GM23248 (cell line): ENCODE measurements at regions not wholly inside any gene's neighbourhood (a gene's known extent, or its start where the extent isn't known, plus 50 kb on each side); places are given as distances from the start of the nearest gene placed in this dataset.

ENCODE experiments used
- DNase-seq: peaks from one replicate; pipeline ENCODE4 v3.0.0-alpha.2; 2015
- H2AFZ ChIP-seq: fragments of 200-600 bp; sonication (generic); 2 replicates; pipeline ENCODE4 v1.6.1; 2016; ENCODE audit warnings: antibody characterized with exemption
- H3F3A ChIP-seq: fragments of 200-600 bp; sonication (generic); 2 replicates; pipeline ENCODE4 v1.6.1; 2016; ENCODE audit warnings: mild to moderate bottlenecking, antibody characterized with exemption, mixed run types; ENCODE audit not compliant: insufficient read depth
- H3K27ac ChIP-seq: fragments of 200-600 bp; sonication (generic); 2 replicates; pipeline ENCODE4 v1.5.1; 2016; ENCODE audit warnings: mild to moderate bottlenecking
- H3K27me3 ChIP-seq: fragments of 200-600 bp; sonication (generic); replicated peaks from 2 replicates; pipeline ENCODE4 v1.6.1; 2016; ENCODE audit warnings: mild to moderate bottlenecking; ENCODE audit not compliant: insufficient read depth
- H3K36me3 ChIP-seq: fragments of 200-600 bp; sonication (generic); 2 replicates; pipeline ENCODE4 v1.6.1; 2016; ENCODE audit warnings: low read depth, mild to moderate bottlenecking
- H3K4me1 ChIP-seq: fragments of 200-600 bp; sonication (generic); 2 replicates; pipeline ENCODE4 v1.6.1; 2016; ENCODE audit warnings: mild to moderate bottlenecking; ENCODE audit not compliant: insufficient read depth
- H3K4me2 ChIP-seq: fragments of 200-600 bp; sonication (generic); one replicate; pipeline ENCODE4 v1.6.1; 2016; ENCODE audit warnings: mild to moderate bottlenecking; ENCODE audit not compliant: unreplicated experiment
- H3K4me3 ChIP-seq: fragments of 200-600 bp; sonication (generic); 2 replicates; pipeline ENCODE4 v1.5.1; 2016; ENCODE audit warnings: mild to moderate bottlenecking
- H3K79me2 ChIP-seq: fragments of 200-600 bp; sonication (generic); 2 replicates; pipeline ENCODE4 v1.6.1; 2016; ENCODE audit warnings: mild to moderate bottlenecking; ENCODE audit not compliant: insufficient read depth
- H3K9ac ChIP-seq: fragments of 200-600 bp; sonication (generic); 2 replicates; pipeline ENCODE4 v1.6.1; 2016; ENCODE audit warnings: mild to moderate bottlenecking
- H3K9me2 ChIP-seq: fragments of 200-600 bp; sonication (generic); 2 replicates; pipeline ENCODE4 v1.6.1; 2016; ENCODE audit warnings: mixed run types, mild to moderate bottlenecking, moderate library complexity; ENCODE audit not compliant: insufficient read depth
- H3K9me3 ChIP-seq: fragments of 200-600 bp; sonication (generic); one replicate; pipeline ENCODE4 v1.6.1; 2017; ENCODE audit warnings: low read depth
- H4K20me1 ChIP-seq: fragments of 200-600 bp; sonication (generic); 2 replicates; pipeline ENCODE4 v1.6.0; 2016; ENCODE audit not compliant: insufficient read depth
- EZH2 ChIP-seq: fragments of 200-600 bp; sonication (generic); IDR thresholded peaks from 2 replicates; pipeline ENCODE4 v1.6.1; 2018; ENCODE audit warnings: antibody characterized with exemption, mild to moderate bottlenecking; ENCODE audit not compliant: insufficient read depth, poor library complexity, severe bottlenecking
- EZH2phosphoT487 ChIP-seq: fragments of 200-600 bp; sonication (generic); IDR thresholded peaks from 2 replicates; pipeline ENCODE4 v1.6.1; 2018; ENCODE audit warnings: antibody characterized with exemption, moderate library complexity, mild to moderate bottlenecking, low read depth; ENCODE audit not compliant: insufficient read depth
- WGBS, 2 experiments: methylation state at CpG; one replicate each; pipeline ENCODE4 v1.1.6; 2015 to 2017; ENCODE audit warnings: low lambda C conversion rate in 2 of 2, low coverage in 1 of 2; ENCODE audit errors: missing lambda C conversion rate in 2 of 2; 5-methylcytosine and 5-hydroxymethylcytosine counted together
- in situ Hi-C: fragments of 300-500 bp; cut with MboI; formaldehyde crosslinking; loops from 2 replicates; pipeline ENCODE4 v1.15.0; 2020

DNA sequence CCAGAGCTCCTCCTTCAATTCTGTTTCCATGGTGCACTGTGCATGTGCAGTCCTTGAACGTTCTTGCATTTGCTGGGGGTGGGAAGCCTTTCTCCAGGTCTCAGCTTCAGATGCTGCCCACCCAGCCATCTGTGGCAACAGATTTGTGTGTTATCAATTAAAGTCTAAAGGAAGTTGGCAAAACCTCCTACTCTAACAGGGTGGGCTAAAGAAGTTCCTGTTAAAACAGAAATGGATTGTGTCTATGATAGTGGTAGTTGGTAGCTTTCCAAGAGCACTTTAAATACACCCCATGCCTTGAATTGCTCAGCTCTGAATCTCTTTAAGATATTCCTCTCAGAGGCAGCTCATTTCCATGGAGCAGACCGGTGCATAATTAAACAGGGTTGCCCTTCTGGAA, 488.0 kb upstream of the SUCLG2 start:
- Histone ChIP-seq H3K4me3 (no peak overlapping the region), H3K27me3 (no peaks in the 10 kb centered on the region), H4K20me1 (no peaks in the 10 kb centered on the region), H3K27ac (no peak overlapping the region), H3F3A (no peaks in the 10 kb centered on the region), H3K4me2 (no peak overlapping the region), H3K36me3 (no peaks in the 10 kb centered on the region), H3K4me1 (no peaks in the 10 kb centered on the region), H3K9me3 (no peaks in the 10 kb centered on the region), H3K9ac (no peak overlapping the region), H3K9me2 (no peaks in the 10 kb centered on the region), H3K79me2 (no peaks in the 10 kb centered on the region), H2AFZ (no peak overlapping the region)
- 0% methylated on average over 2 of the region's 2 CpGs for WGBS, 2 experiments
- DNase-seq = no peak
- in situ Hi-C loops = no loop called here
- no peak for TF ChIP-seq EZH2
- no peak for TF ChIP-seq EZH2phosphoT487

DNA sequence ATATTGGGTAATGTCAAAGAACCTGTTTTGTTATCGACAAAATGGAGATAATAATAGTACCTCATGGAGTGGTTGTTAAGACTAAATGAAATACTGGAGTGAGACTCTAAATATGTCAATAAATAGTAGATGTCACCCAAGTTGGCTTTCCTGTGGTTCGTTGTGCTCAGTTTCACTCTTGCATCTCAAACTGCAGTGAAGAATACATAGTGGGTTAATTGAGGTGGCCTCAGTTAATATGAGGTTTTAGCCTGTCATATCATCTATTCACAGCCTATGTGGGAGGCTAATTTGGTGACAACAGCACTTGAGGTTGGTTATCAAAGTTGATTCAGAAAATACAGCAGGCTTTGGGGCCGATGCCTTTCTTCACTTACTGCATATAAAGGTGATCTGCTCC, 485.5 kb upstream of the SUCLG2 start:
- no peaks in the 10 kb centered on the region for H4K20me1 ChIP-seq
- H3K36me3 ChIP-seq = no peaks in the 10 kb centered on the region
- in situ Hi-C loops = no loop called here
- no peaks in the 10 kb centered on the region for H3K9me2 ChIP-seq
- H3K27me3 ChIP-seq = no peaks in the 10 kb centered on the region
- WGBS, 2 experiments = 14 to 16% methylated on average over 3 of the region's 3 CpGs
- no peak for DNase-seq
- H3K79me2 ChIP-seq = no peaks in the 10 kb centered on the region
- H3K4me2 ChIP-seq = no peak overlapping the region
- H3K27ac ChIP-seq = no peak overlapping the region
- H3K9ac ChIP-seq = no peak overlapping the region
- no peaks in the 10 kb centered on the region for H3K4me1 ChIP-seq
- no peak overlapping the region for H2AFZ ChIP-seq
- no peaks in the 10 kb centered on the region for H3K9me3 ChIP-seq
- no peaks in the 10 kb centered on the region for H3F3A ChIP-seq
- no peak for TF ChIP-seq EZH2
- no peak for TF ChIP-seq EZH2phosphoT487
- no peak overlapping the region for H3K4me3 ChIP-seq

DNA sequence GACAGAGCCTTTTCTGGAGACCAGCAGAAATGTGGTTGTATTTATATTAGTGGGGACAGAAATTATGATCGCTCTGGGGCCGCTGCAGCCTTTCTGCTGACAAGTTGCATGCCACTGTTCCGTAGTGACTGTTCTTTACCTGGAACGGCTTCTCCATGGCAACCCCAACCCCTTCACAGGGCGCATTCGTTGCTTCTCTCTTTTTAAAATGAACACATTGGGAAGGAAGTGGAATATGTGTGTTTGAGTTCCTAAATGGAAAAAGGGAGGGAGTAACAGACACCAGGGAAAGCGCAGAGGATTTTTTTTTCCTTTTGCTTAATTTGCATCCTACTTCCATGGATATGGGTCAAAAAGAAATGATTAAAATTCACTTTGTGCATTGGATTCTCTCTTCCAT, 482.0 kb upstream of the SUCLG2 start:
- no peak overlapping the region for H2AFZ ChIP-seq
- H3K79me2 ChIP-seq = no peaks in the 10 kb centered on the region
- DNase-seq = no peak
- TF ChIP-seq EZH2 (no peak), EZH2phosphoT487 (no peak)
- no peaks in the 10 kb centered on the region for H3K27me3 ChIP-seq
- H3F3A ChIP-seq = no peaks in the 10 kb centered on the region
- no peaks in the 10 kb centered on the region for H3K9me3 ChIP-seq
- H3K4me2 ChIP-seq = no peak overlapping the region
- H3K36me3 ChIP-seq = no peaks in the 10 kb centered on the region
- no peak overlapping the region for H3K27ac ChIP-seq
- H3K9ac ChIP-seq = no peak overlapping the region
- WGBS, 2 experiments = 10 to 11% methylated on average over 7 of the region's 7 CpGs
- no peaks in the 10 kb centered on the region for H3K4me1 ChIP-seq
- H4K20me1 ChIP-seq = no peaks in the 10 kb centered on the region
- H3K9me2 ChIP-seq = no peaks in the 10 kb centered on the region
- no peak overlapping the region for H3K4me3 ChIP-seq
- in situ Hi-C loops = no loop called here

DNA sequence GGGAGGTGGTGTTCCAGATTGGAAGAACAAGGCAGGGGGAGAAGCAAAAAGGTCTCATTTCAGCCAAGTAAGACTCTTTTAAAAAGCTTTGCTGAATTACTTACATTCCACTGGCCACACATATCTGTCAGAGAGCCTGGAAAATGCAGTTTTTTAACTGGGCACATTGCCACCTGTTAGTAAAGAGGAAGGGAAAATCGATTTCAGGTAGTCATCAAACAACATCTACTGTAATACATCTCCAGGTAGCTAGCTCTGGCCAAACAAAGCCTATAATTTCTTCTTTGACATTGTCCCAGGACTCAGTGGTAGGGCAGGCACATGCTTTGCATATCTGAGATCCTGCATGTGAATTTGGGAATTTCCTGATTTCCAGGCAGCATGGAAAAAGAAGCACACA, 480.7 kb upstream of the SUCLG2 start:
- H3K9me3 ChIP-seq = no peaks in the 10 kb centered on the region
- no peaks in the 10 kb centered on the region for H3F3A ChIP-seq
- no peaks in the 10 kb centered on the region for H3K27me3 ChIP-seq
- TF ChIP-seq EZH2phosphoT487 = no peak
- TF ChIP-seq EZH2 = no peak
- in situ Hi-C loops = no loop called here
- H3K4me1 ChIP-seq = no peaks in the 10 kb centered on the region
- no peaks in the 10 kb centered on the region for H4K20me1 ChIP-seq
- no peak overlapping the region for H3K4me3 ChIP-seq
- no peak overlapping the region for H3K9ac ChIP-seq
- DNase-seq = no peak
- no peaks in the 10 kb centered on the region for H3K79me2 ChIP-seq
- no peak overlapping the region for H3K27ac ChIP-seq
- H3K4me2 ChIP-seq = no peak overlapping the region
- H2AFZ ChIP-seq = no peak overlapping the region
- no peaks in the 10 kb centered on the region for H3K36me3 ChIP-seq
- WGBS, 2 experiments = 5 to 7% methylated on average over 1 of the region's 1 CpG
- no peaks in the 10 kb centered on the region for H3K9me2 ChIP-seq

DNA sequence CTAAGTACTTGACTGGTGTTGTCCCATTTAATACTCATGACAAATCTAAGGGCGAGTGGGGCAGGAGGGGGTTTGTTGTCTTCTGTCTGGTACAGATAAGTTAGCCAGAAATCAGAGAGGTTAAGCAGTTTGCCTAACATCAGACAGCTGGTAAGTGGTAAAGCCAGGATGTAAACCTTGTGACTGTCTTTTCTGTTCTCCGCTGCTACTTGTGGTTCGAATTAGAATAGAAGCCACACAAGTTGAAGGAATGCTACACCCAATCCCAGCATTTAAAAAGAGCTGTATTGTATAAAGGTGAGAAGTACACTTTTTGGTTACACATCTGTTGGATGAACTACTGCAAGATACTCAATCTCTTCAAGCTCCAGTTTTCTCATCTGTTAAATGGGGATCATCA, 474.7 kb upstream of the SUCLG2 start:
- Histone ChIP-seq H2AFZ (no peak overlapping the region), H4K20me1 (no peaks in the 10 kb centered on the region), H3K4me2 (no peak overlapping the region), H3K4me3 (no peak overlapping the region), H3K4me1 (no peaks in the 10 kb centered on the region), H3K27me3 (no peaks in the 10 kb centered on the region), H3F3A (no peaks in the 10 kb centered on the region), H3K9me3 (no peaks in the 10 kb centered on the region), H3K9ac (no peak overlapping the region), H3K27ac (no peak overlapping the region), H3K36me3 (no peaks in the 10 kb centered on the region), H3K79me2 (no peaks in the 10 kb centered on the region), H3K9me2 (no peaks in the 10 kb centered on the region)
- in situ Hi-C loops = no loop called here
- TF ChIP-seq EZH2 = no peak
- no peak for TF ChIP-seq EZH2phosphoT487
- WGBS, 2 experiments = 27 to 34% methylated on average over 3 of the region's 3 CpGs
- no peak for DNase-seq
